GM12872 (cell line): ENCODE measurements at regions not wholly inside any gene's neighbourhood (a gene's known extent, or its start where the extent isn't known, plus 50 kb on each side); places are given as distances from the start of the nearest gene placed in this dataset.

Source experiments
- TF ChIP-seq, protein P1 (sequence below): IDR thresholded peaks from 3 replicates; pipeline ENCODE4 v1.5.1; 2011; ENCODE audit warnings: low read depth, mild to moderate bottlenecking, low read length, moderate library complexity; ENCODE audit not compliant: insufficient read depth

DNA sequence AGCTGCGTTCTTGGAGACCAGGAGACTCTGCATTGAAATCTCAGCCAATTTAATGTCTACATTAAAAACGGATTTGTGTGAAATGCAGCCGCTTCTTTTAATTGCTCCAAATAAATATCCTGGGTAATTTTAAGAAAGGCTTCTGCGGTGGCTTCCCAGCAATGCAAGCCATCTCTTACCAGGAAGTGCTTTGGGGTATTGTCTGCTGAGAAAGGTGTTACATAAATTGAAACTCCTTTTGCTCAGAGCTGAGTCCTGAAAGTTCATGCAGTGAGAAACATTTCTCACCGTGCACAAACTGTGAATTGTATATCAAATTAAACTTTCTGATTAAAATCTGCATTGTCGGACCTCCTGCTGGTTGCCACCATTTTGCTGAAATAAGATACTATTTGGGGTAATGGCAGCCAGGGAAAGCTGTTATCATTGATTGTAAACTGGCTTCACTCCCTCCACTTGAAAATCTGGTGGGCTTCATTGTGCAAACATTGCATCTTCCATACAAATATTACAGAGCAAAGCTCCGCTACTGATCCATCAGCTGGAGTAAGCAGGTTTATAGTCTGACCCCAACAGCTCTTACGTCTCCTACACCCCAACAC, 59.5 kb downstream of the ZIC5 start:
- TF ChIP-seq, protein P1, sequence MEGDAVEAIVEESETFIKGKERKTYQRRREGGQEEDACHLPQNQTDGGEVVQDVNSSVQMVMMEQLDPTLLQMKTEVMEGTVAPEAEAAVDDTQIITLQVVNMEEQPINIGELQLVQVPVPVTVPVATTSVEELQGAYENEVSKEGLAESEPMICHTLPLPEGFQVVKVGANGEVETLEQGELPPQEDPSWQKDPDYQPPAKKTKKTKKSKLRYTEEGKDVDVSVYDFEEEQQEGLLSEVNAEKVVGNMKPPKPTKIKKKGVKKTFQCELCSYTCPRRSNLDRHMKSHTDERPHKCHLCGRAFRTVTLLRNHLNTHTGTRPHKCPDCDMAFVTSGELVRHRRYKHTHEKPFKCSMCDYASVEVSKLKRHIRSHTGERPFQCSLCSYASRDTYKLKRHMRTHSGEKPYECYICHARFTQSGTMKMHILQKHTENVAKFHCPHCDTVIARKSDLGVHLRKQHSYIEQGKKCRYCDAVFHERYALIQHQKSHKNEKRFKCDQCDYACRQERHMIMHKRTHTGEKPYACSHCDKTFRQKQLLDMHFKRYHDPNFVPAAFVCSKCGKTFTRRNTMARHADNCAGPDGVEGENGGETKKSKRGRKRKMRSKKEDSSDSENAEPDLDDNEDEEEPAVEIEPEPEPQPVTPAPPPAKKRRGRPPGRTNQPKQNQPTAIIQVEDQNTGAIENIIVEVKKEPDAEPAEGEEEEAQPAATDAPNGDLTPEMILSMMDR: no peak

DNA sequence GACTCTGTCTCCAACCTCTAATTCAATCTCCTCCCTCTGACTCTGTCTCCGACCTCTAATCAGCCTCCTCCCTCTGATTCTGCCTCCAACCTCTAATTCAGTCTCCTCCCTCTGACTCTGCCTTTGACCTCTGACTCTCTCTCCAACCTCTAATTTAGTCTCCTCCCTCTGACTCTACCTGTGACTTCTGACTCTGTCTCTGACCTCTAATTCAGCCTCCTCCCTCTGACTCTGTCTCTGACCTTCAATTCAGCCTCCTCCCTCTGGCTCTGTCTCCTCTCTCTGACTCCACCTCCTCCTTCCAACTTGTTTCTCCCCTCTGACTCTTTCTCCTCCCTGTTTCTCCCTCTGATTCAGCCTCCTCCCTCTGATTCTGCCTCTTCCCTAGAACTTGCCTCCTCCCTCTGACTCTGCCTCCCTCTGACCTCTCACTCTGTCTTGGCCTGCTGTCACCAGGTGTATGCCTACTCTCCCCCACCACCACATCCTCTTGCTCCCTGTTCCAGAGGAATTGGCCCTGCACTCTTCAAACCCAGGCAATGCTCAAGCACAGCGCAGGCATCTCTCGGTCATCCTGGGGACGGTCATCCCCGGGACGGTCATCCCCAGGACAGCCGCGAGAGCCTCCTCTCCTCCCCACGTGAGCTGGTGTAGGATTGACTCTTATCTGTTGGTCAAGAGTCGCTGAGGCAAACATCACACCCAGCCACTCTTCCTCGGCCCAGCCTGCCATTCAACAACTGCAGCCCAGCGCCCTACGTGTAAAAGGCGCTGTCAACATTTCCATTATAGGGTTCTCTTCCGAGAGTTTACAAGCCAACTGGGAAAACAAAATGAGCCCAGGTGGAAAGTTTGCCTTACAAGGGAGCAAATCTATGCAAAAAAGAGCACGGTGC, 60.2 kb downstream of the ZIC5 start:
- TF ChIP-seq, protein P1: no peak

DNA sequence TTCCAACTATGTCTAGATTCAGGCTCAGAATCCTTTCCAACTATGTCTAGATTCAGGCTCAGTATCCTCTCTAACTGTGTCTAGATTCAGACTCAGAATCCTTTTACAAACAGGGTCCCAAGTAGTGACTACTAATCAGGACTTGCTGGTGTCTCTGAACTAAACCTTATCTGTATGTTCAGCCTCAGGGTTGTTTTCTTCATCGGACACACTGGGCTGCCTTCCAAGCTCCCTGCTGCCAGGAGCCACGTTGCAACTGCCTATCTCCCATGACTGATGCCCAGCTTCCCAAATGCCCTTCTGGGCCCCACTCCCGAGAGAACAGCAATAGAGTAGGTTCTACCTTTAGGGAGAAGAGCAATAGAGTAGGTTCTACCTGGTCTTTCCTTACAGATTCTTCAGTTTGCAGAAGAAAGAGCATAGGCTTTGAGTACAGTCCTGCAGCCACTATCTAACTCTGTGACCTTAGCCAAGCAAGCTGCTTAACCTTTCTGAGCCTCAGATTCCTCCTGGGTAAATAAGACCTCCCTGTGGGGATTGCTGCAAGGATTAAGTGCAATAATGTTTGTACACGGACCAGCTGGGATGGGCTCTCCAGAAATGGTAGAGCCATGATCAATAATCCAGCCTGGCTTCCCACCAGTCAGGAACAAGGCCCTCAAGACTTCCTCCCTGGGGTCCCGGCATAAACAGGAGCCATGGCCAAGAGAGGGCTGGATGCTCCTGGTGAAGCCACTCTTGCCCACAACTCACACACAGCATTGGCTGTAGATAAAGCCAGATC, 61.5 kb downstream of the ZIC5 start:
- TF ChIP-seq, protein P1: no peak

DNA sequence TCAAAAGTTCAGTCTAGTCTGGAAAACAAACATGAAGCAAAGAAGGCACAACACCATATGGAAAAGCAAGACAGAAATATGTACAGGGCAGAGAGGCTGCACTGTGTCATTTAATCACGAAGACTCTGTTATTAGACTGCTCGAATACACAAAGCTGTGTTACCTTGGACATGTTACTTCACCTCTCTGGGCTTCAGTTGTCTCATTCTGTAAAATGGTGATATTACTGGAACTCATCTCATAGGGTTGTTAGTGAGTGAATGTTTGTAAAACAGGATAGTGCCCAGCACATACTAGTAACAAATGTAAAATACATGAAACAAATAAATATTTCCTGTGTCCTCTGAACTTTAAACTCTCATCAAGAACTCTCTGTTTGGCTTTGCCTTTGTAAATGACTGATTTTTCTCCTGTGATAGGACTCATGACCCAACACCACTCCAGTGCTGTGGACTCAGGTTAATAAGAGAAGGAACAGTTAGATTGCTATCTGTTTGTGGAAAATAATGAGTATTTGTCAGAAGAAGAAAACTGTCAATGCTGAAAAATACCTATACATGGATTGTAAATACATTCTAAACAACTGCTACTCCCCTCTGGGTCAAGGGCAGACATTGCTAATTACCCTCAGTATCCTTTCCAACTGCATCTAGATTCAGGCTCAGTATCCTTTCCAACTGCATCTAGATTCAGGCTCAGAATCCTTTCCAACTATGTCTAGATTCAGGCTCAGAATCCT, 62.3 kb downstream of the ZIC5 start:
- TF ChIP-seq, protein P1: no peak

DNA sequence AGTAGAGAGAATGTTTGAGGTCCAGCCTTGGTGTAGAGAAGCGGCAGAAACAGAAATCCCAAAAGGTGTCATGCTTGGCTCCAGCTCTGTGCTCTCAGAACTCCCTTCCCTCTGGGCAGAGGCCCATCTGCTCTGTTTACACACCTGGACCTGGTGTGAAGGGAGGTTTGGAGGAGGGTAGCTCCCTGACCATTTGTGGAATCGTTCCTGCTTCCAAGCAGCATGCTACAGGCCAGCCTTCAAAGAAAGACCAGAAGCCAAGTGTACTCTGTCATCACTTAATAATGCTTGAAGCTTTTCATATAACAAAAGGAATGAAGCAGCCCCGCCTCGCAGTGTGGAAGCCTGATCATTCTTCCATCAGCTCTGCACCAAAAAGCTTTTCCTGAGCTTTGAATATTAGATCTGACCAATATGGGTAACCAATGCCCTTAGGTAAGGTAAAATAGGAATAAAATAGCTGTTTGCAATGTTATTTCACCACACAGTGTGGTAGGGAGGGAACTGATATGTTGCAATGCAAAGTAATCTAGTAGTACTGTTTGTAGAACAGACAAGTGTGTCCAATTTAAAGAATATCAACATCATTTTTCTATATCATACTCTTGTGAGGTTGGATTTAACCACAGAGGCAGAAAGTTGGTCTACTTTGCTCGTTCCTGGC, 63.3 kb downstream of the ZIC5 start:
- TF ChIP-seq, protein P1: no peak

DNA sequence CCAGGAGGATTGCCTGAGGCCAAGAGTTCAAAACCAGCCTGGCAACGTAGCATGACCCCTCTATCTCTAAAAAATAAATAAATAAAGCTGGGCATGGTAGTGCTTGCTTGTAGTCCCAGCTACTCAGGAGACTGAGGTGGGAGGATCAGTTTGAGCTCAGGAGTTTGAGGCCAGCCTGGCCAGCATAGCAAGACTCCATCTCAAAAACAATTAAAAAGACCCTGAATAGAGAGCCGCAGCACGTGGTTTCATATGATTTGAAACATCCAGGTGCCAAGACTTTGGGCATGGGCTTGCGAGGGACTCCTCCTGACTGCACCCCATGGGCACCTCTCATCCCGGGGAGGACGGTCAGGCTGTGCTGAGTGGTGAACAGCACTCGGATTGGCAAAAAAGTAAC, 63.9 kb downstream of the ZIC5 start:
- TF ChIP-seq, protein P1: no peak
